Spleen (tissue), 7 donors: ENCODE measurements at regions not wholly inside any gene's neighbourhood (a gene's known extent, or its start where the extent isn't known, plus 50 kb on each side); places are given as distances from the start of the nearest gene placed in this dataset.

Experiments
- CTCF ChIP-seq, 11 experiments: fragments of 200-600 bp in 7 of 11; fragments of 450-650 bp in 4 of 11; sonication (generic) in 4 of 11; IDR thresholded peaks in 8 of 11; conservative IDR thresholded peaks in 3 of 11; 1 replicate in 7 of 11; 2 replicates in 4 of 11; pipeline versions ENCODE4 v1.4.0 to v1.8.0; 2016 to 2021; ENCODE audit warnings: antibody characterized with exemption in 11 of 11, inconsistent platforms in 4 of 11, mild to moderate bottlenecking in 1 of 11
- POLR2A ChIP-seq, 3 donors: fragments of 450-650 bp; IDR thresholded peaks; one replicate each; pipeline ENCODE4 v1.5.1; 2017; ENCODE audit warnings: antibody characterized with exemption in 3 of 3, mild to moderate bottlenecking in 1 of 3
- POLR2AphosphoS5 ChIP-seq, 3 donors: sonication (generic); formaldehyde crosslinking; IDR thresholded peaks; one replicate each; pipeline ENCODE4 v1.5.1; 2017; ENCODE audit warnings: antibody characterized with exemption in 3 of 3
- donor health status: DM: no; HTN: no; CAD: no; lungs with moderate emphysema.
- donor health status: DM: no; HTN: no; CAD: no.
- donor health status: DM: no; HTN: no; CAD: no.

- TF ChIP-seq CTCF (IDR thresholded peaks at IDR 0.05 in 8 of 11, conservative IDR thresholded peaks at IDR 0.05 in 3 of 11) (no peak), POLR2A (IDR thresholded peaks at IDR 0.05) (no peak), POLR2AphosphoS5 (IDR thresholded peaks at IDR 0.05) (no peak)
Measured at GRCh38 chr3:144942093-144942837, 970.6 kb downstream of the DIPK2A start.
